ENCODE measurements at regions not wholly inside any gene's neighbourhood (a gene's known extent, or its start where the extent isn't known, plus 50 kb on each side); places are given as distances from the start of the nearest gene placed in this dataset.

GRCh38 chr13:87919956-87920355, 248.8 kb downstream of the SLITRK5 start (continued):
- no peak for TF ChIP-seq SP3 (tag by site-specific recombination; IDR thresholded peaks at IDR 0.05)

- POLR2A ChIA-PET: no interaction called here
- Histone ChIP-seq H3K27ac (ENCODE audit: extremely low read depth, low read depth, low read length) (no peak overlapping the region), H3K4me3 (ENCODE audit: low read depth, low read length) (no peak overlapping the region), H3K9me3 (ENCODE audit: control insufficient read depth, insufficient read depth, low read depth, low read length) (no peaks in the 10 kb centered on the region), H3K4me1 (ENCODE audit: control insufficient read depth, insufficient read depth, low read length) (no peaks in the 10 kb centered on the region), H3K36me3 (ENCODE audit: control insufficient read depth in 2 of 2, insufficient read depth in 1 of 2, low read length in 2 of 2) (no peaks in the 10 kb centered on the region)
- CTCF ChIA-PET: no interaction called here
- TF ChIP-seq ZNF518A (tag by site-specific recombination; conservative IDR thresholded peaks at IDR 0.05; ENCODE audit: low read depth) (no peak), ZBTB26 (tag by site-specific recombination; optimal IDR thresholded peaks at IDR 0.05) (no peak), ZNF184 (tag by site-specific recombination; IDR thresholded peaks at IDR 0.05) (no peak), ZNF416 (tag by site-specific recombination; IDR thresholded peaks at IDR 0.05) (no peak), PRDM6 (tag by site-specific recombination; IDR thresholded peaks at IDR 0.05) (no peak), ZNF610 (tag by site-specific recombination; IDR thresholded peaks at IDR 0.05; ENCODE audit: borderline replicate concordance) (no peak), ZNF692 (tag by site-specific recombination; IDR thresholded peaks at IDR 0.05) (no peak), ZNF530 (tag by site-specific recombination; IDR thresholded peaks at IDR 0.05; ENCODE audit: low read depth) (no peak), ZBTB48 (tag by site-specific recombination; IDR thresholded peaks at IDR 0.05) (no peak)
Measured at GRCh38 chr13:87923753-87924152, 252.6 kb downstream of the SLITRK5 start.

GRCh38 chr13:87925006-87925405, 253.8 kb downstream of the SLITRK5 start:
- Histone ChIP-seq H3K4me1 (ENCODE audit: control insufficient read depth, insufficient read depth, low read length) (no peaks in the 10 kb centered on the region), H3K36me3 (ENCODE audit: control insufficient read depth in 2 of 2, insufficient read depth in 1 of 2, low read length in 2 of 2) (no peaks in the 10 kb centered on the region), H3K27ac (ENCODE audit: extremely low read depth, low read depth, low read length) (no peak overlapping the region), H3K4me3 (ENCODE audit: low read depth, low read length) (no peak overlapping the region), H3K9me3 (ENCODE audit: control insufficient read depth, insufficient read depth, low read depth, low read length) (no peaks in the 10 kb centered on the region)
- CTCF ChIA-PET: no interaction called here
- POLR2A ChIA-PET: no interaction called here
- TF ChIP-seq ZNF239 (tag by site-specific recombination; IDR thresholded peaks at IDR 0.05): no peak
- no peak for TF ChIP-seq ZFP41 (tag by site-specific recombination; IDR thresholded peaks at IDR 0.05; ENCODE audit: borderline replicate concordance)
- TF ChIP-seq SCRT2 (tag by site-specific recombination; IDR thresholded peaks at IDR 0.05): no peak
- TF ChIP-seq ZNF558 (tag by site-specific recombination; IDR thresholded peaks at IDR 0.05): no peak
- no peak for TF ChIP-seq ZBTB1 (tag by site-specific recombination; IDR thresholded peaks at IDR 0.05)
- no peak for TF ChIP-seq GLI2 (tag by site-specific recombination; IDR thresholded peaks at IDR 0.05; ENCODE audit: borderline replicate concordance, low read depth)
- no peak for TF ChIP-seq KLF8 (tag by site-specific recombination; IDR thresholded peaks at IDR 0.05)
- TF ChIP-seq ZBTB6 (tag by site-specific recombination; IDR thresholded peaks at IDR 0.05): no peak
- no peak for TF ChIP-seq ZNF510 (tag by site-specific recombination; IDR thresholded peaks at IDR 0.05; ENCODE audit: insufficient replicate concordance)
- no peak for TF ChIP-seq ZNF138 (tag by site-specific recombination; IDR thresholded peaks at IDR 0.05; ENCODE audit: borderline replicate concordance)
- TF ChIP-seq ZEB2 (tag by site-specific recombination; IDR thresholded peaks at IDR 0.05): no peak
- TF ChIP-seq SALL2 (tag by site-specific recombination; IDR thresholded peaks at IDR 0.05; ENCODE audit: borderline replicate concordance): no peak
- TF ChIP-seq HOXC10 (CRISPR knock-in tag; IDR thresholded peaks at IDR 0.05): no peak
- TF ChIP-seq IKZF3 (tag by site-specific recombination; IDR thresholded peaks at IDR 0.05): no peak
- no peak for TF ChIP-seq ZNF324 (tag by site-specific recombination; IDR thresholded peaks at IDR 0.05)

All from HEK293 (cell line).